ENCODE measurements at regions not wholly inside any gene's neighbourhood (a gene's known extent, or its start where the extent isn't known, plus 50 kb on each side); places are given as distances from the start of the nearest gene placed in this dataset.
A peak's percentile ranks its signal among the peaks of the same experiment; 100 is the strongest.

DNA sequence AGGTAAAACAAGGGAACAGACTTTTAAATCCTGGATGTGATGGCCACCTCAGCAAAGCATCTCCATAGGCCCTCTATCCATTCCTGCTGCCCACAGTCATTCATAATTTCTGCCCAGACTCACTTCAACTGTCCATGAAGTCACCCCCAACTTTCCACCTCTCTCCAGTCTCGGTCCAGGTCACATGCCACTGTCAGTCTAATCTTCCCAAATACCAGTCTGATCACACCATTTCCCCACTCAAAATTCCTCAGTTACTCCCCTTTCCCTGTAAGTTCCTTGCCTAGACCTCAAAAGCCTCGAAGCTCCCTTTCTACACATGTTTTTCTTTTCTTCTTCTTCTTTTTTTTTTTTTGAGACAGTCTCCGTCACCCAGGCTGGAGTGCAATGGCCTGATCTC lies 51.2 kb upstream of the HOPX start:
- CTCF ChIA-PET = no interaction called here
- TF ChIP-seq RAD21 (IDR thresholded peaks at IDR 0.05; ENCODE audit: low read length) = no peak
- TF ChIP-seq RCOR1 (IDR thresholded peaks at IDR 0.05; ENCODE audit: insufficient replicate concordance, low read length) = no peak
- no peak for TF ChIP-seq NFE2L2 (IDR thresholded peaks at IDR 0.05; ENCODE audit: low read depth, low read length)
- no peak for TF ChIP-seq POLR2A (IDR thresholded peaks at IDR 0.05; ENCODE audit: low read depth, low read length)
- TF ChIP-seq, protein P1, sequence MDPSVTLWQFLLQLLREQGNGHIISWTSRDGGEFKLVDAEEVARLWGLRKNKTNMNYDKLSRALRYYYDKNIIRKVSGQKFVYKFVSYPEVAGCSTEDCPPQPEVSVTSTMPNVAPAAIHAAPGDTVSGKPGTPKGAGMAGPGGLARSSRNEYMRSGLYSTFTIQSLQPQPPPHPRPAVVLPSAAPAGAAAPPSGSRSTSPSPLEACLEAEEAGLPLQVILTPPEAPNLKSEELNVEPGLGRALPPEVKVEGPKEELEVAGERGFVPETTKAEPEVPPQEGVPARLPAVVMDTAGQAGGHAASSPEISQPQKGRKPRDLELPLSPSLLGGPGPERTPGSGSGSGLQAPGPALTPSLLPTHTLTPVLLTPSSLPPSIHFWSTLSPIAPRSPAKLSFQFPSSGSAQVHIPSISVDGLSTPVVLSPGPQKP (IDR thresholded peaks at IDR 0.05; ENCODE audit: borderline replicate concordance, low read depth, low read length) = no peak
- no peak for TF ChIP-seq FOS (IDR thresholded peaks at IDR 0.05; ENCODE audit: low read depth, low read length)
- TF ChIP-seq BHLHE40 (IDR thresholded peaks at IDR 0.05; ENCODE audit: low read depth, low read length) = no peak
- TF ChIP-seq, protein P2, sequence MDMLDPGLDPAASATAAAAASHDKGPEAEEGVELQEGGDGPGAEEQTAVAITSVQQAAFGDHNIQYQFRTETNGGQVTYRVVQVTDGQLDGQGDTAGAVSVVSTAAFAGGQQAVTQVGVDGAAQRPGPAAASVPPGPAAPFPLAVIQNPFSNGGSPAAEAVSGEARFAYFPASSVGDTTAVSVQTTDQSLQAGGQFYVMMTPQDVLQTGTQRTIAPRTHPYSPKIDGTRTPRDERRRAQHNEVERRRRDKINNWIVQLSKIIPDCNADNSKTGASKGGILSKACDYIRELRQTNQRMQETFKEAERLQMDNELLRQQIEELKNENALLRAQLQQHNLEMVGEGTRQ (IDR thresholded peaks at IDR 0.05; ENCODE audit: low read depth, low read length) = no peak
- TF ChIP-seq CHD1 (IDR thresholded peaks at IDR 0.05; ENCODE audit: low read depth, low read length) = no peak
- Histone ChIP-seq H4K91ac (ENCODE audit: insufficient read depth, low read depth, low read length) (no peak overlapping the region), H3K9ac (ENCODE audit: low read depth, low read length) (no peak overlapping the region), H4K20me1 (ENCODE audit: insufficient read depth, low read length) (no peaks in the 10 kb centered on the region), H2BK20ac (ENCODE audit: low read depth, low read length) (no peak overlapping the region), H3K4ac (ENCODE audit: low read depth, low read length) (no peak overlapping the region), H3K27ac (ENCODE audit: insufficient read depth, low read length) (no peak overlapping the region), H3K27me3 (ENCODE audit: control insufficient read depth, insufficient read depth, low read length) (no peaks in the 10 kb centered on the region; the same call in none of the 2 replicates), H3K9me1 (ENCODE audit: insufficient read depth, low read length) (0 out of 2 replicates have a peak, but pooled peaks cover under 1% of the 10 kb centered on the region), H2BK15ac (ENCODE audit: low read depth, low read length) (no peak overlapping the region), H3K23ac (ENCODE audit: low read depth, low read length) (no peak overlapping the region), H4K8ac (ENCODE audit: low read depth in 2 of 2, low read length in 2 of 2) (no peak overlapping the region), H3K4me1 (ENCODE audit: control insufficient read depth, insufficient read depth, low read length) (peaks cover 2% of the 10 kb centered on the region; the same call in 1 of the 2 replicates), H3K18ac (ENCODE audit: low read depth, low read length) (no peak overlapping the region), H2AFZ (replicated peaks; ENCODE audit: low read length, poor library complexity) (peak overlapping the region; percentile 2), H2AK5ac (ENCODE audit: low read depth, low read length) (no peak overlapping the region), H2BK5ac (ENCODE audit: low read depth, low read length, poor library complexity, severe bottlenecking) (no peak overlapping the region), H3K36me3 (ENCODE audit: control insufficient read depth, insufficient read depth, low read length) (no peaks in the 10 kb centered on the region), H4K5ac (ENCODE audit: low read depth, low read length) (no peak overlapping the region), H2BK120ac (ENCODE audit: low read depth, low read length) (no peak overlapping the region), H3K56ac (ENCODE audit: extremely low read depth, insufficient read depth, low read length) (no peak overlapping the region), H3K9me3 (ENCODE audit: control insufficient read depth, insufficient read depth, low read length) (no peaks in the 10 kb centered on the region), H3K79me1 (ENCODE audit: low read depth in 1 of 2, low read length in 2 of 2) (no peaks in the 10 kb centered on the region), H2AK9ac (replicated peaks; ENCODE audit: low read depth, low read length, poor library complexity) (no peak overlapping the region), H3K14ac (replicated peaks; ENCODE audit: low read depth, low read length) (no peak overlapping the region), H3K4me3 (ENCODE audit: insufficient read depth, low read depth, low read length) (no peak overlapping the region), H3K4me2 (ENCODE audit: low read depth, low read length) (no peak overlapping the region)
- in situ Hi-C loops (cut with MboI; ENCODE audit: low sequenced_read_pairs) (no loop called here), intact Hi-C loops (cut with micrococcal nuclease) (no loop called here), dilution Hi-C loops (cut with HindIII; ENCODE audit: low sequenced_read_pairs, unreplicated experiment) (no loop called here)
- BruUV-seq (replicated peaks) = no TSS peak
- ATAC-seq (ENCODE audit: low read depth) (no peak), DNase-seq (no peak)
- POLR2A ChIA-PET (ENCODE audit: unreplicated experiment) = interaction anchor here (0.6 kb wide), 2 partner anchors 68 to 144 kb away, joined by 8 to 9 read pairs; no protein-coding TSS in a partner anchor
- 67% methylated on average over 3 of the region's 3 CpGs; no CpG with 5 or more reads in 1 of the 2 experiments for WGBS, 2 experiments (ENCODE audit: extremely low coverage in 2 of 2, insufficient read length in 1 of 2)

Measured in IMR-90 (cell line).